Dedifferentiated amniotic fluid mesenchymal stem cell (primary cell): ENCODE measurements at regions not wholly inside any gene's neighbourhood (a gene's known extent, or its start where the extent isn't known, plus 50 kb on each side); places are given as distances from the start of the nearest gene placed in this dataset.
"Not testable (repeated sequence)": the region's sequence is repeated elsewhere in the genome, so short reads cannot be mapped to it uniquely, and the experiment has no call there.

Source experiments
- DNase-seq: peaks from one replicate; pipeline ENCODE4 v3.0.0-alpha.2; 2016; ENCODE audit errors: extremely low spot score

DNA sequence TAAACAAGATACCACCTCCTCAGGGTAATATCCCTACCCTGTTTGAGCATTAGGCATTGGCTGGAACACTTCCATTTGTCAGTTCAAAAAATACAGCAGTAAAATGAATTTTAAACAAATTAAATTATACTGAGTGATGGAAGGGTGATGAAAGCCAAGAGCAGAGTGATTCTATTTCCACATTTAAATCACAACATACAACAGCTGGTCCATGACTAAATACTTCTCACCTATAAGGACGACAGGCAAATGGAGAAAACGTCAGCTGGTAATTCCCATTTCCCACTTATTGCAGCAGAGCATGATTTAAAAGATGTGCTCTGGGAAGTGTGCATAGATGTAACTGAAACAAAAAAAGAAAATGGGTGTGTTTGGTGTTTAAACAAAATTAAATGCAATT is 543.6 kb upstream of the DAB2 start:
- no peak for DNase-seq

DNA sequence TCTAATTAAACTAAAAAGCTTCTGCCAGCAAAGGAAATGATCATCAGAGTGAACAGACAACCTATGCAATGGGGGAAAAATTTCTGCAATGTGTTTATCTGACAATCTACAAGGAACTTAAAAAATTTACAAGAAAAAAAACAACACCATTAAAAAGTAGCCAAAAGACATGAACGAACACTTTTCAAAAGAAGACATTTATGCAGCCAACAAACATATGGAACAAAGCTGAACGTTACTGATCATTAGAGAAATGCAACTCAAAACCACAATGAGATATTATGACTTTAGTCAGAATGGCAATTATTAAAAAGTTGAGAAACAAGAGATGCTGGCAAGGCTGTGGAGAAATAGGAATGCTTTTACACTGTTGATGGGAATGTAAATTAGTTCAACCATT is 530.4 kb upstream of the DAB2 start:
- DNase-seq: no peak

DNA sequence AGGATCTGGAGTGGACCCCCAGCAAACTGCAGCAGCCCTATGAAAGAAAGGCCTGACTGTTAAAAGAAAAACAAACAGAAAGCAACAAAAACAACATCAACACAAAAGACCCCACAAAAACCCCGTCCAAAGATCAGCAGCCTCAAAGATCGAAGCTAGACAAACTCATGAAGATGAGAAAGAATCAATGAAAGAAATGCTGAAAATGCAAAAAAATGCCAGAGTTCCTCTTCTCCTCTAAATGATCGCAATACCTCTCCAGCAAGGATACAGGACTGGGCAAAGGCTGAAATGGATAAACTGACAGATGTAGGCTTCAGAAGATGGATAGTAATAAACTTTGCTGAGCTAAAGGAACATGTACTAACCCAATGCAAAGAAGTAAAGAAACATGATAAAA is 526.3 kb upstream of the DAB2 start:
- no peak for DNase-seq

DNA sequence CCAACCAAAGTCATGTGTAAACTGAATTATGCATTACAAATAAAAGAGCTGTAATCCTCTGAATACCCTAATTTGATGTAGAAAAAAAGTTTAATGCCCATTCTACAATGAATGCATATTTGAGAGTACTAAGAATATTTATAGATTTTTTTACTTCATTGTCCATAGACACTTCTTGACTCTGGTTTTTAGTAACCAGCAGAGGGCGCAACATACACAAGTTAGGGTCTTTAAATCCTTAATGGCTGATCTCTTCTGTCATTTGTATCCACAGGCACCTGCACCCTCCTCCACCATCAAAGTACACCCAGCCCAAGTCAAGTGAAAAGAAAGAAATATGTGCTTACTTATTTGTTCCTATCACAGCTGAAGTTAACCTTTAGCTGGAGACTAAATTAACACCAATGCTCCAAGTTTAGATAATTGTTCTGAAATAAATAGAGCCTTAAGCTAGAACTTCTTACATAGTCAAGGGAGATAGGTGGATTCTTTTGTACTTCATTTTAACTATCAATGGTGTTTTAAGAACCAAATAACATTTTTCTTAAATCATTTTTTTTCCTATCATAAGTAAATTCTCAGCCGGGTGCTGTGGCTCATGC is 524.2 kb upstream of the DAB2 start:
- DNase-seq: peak; percentile 80

DNA sequence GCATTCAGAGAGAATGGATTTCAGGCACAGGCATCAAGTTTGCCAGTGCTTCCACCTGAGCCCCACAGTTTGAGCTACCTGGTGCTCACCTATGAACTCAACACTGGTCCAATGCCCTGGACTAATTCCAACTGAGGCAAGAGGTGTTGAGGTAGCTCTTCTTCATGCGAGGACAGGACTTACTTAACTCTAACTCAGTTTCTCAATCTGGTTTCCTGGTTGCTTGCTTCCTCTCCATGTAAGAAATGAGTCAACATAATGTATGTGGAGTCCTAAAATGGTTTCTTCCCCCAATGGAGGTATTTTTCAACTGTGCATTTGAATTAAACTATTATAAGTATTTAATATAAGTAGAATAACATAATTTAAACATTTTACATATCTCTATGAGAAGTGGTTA is 523.6 kb upstream of the DAB2 start:
- no peak for DNase-seq

DNA sequence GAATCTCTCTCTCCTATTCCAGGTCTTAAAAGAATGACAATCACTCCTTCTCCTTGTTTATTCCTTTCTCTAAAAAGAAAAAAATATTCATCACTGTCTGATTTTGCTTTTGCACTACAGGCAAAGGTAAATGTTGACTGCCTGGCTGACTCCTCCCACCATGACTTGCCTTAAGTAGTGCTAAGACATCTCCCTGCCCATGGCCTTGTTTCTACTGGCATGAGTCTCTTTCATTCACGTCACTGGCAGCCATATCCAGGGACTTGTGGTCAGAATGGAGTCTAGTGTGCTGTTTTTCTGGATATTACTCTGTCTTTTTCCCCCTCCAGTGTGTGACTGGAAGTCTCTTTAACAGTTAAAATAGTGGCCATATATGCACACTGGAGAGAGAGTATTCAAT is 522.9 kb upstream of the DAB2 start:
- DNase-seq: no peak

DNA sequence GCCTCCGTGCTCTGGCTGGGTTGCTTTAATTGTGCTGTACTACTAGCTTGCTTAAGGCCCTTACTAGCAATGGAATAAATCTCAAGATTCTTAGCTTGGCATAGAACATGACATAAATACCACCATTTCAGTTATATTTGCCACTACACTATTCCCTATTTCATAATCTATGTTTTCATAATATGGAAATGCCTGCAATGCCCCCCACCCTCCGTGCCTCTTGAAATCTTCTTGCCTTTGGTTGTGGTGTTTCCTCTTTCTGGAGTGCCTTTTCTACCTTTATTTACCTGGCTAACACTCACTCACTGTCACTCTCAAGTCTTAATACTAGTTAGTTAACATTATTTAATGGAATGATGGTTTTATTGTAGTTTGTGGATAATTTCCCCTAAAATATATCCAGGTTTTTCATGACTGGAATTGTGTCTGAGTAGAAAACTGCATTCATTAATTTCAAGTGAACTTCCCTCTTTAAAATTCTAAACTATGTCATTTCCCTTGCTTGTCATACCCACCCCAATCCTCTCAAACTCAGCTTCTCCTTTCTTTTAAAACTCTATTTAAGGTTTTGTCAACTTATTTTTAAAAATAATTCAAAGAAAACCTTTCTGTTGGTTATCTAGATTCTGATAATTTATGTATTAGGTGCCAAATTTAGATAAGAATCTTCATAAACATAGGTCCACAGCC is 521.7 kb upstream of the DAB2 start:
- no peak for DNase-seq

DNA sequence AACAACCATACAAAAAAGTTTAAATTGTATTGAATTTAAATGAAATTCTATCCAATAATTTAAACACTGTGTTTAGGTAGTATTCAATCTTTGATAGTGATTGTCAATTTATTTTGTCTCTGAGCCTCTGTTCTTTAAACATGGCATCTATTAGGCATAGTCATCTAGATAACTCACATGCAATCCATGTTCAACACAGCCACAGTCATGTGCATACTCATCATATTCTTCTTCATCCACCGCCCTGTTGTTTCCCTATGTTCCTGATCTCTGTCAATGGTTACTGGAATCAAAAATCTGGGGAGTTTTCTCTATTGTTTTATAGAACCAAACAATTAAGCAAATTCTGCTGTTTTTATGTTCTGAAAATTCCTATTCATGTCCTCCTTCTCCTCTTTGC is 521.1 kb upstream of the DAB2 start:
- DNase-seq: no peak

DNA sequence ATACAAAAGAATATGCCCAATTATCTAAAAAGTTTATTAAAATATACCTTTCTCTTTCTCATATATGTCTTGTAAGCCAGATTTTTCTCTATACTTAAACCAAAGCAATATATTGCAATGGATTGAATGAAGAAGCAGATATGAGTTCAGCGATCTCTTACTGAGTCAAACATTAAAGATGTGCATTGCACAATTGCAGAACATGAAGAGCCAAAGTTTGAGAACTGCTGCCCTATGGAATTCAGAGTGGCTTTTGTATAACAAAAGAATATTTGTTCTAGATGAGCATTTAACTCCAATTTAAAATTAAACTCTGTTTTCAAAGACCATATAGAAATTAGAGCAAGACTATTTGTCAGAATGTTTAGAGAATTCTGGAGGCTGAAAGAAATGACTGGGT is 519.0 kb upstream of the DAB2 start:
- no peak for DNase-seq

DNA sequence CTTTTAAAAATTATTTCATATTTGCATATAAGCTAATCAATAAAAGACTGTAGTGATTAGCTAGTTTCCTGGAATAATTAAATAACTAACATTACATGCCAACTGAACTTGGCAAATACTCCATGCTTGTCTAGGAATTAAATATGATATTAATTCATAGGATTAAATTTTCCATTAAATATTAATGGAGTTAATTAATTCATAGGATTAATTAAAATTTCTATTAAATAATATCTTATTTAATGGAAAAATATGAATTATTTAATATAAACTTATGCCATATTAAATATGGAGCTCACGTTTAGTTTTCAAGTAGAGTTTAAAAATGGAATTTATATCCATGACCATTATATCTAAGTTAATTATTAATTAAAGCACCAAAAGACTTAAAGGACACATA is 517.8 kb upstream of the DAB2 start:
- DNase-seq: no peak

DNA sequence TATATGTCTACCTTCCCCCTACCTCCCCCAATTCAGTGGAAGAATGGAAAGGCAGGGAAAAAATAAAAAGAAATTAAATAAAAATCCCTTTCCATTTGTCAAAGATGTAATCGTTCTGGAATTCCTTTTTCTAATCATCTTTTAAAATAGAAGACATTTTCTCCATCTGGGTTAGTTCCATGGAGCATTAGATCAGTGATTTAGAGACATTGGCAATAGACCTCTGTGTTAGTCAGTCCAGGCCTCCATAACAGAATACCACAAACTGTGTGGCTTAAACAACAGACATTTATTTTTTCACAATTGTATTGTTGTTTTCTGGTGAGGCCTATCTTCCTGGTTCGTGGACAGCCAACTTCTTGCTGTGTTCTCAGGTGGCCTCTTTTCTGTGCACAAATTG is 516.6 kb upstream of the DAB2 start:
- no peak for DNase-seq

DNA sequence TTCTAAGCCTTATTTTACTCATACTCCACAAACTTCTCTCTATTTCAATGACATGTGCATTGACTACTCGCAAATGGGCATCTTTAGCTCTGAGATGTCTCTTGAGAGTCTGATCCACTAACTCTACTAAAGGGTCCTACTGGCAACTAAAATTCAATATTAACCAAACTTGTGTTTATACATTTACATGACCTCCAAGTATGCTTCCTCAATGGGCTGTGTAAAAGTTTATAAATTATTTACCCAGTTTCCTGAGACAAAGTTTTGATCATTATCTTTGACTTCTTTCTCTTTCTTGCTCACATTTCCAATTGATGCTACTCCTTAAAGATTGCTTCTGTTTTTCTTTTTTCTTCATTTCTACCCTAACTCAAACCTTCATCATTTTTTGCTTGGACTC is 510.1 kb upstream of the DAB2 start:
- no peak for DNase-seq

DNA sequence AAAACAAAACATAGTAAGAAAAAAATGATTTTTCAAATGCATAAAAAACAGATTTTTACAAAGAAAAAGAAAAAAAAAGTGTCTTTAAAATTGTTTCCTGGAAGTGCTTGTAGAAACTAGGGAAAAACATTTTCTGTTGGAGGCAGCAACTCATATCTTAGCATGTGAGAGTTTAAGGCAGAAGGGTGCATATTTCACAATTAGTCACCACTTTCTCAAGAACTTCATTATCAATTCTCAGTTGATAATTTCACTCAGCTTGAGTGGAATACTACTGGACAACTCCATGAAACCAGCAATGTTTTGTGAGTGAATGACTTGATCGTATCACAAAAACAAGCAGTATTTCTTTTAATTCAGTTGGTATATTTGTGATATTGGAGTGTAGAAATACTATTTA is 508.3 kb upstream of the DAB2 start:
- no peak for DNase-seq

DNA sequence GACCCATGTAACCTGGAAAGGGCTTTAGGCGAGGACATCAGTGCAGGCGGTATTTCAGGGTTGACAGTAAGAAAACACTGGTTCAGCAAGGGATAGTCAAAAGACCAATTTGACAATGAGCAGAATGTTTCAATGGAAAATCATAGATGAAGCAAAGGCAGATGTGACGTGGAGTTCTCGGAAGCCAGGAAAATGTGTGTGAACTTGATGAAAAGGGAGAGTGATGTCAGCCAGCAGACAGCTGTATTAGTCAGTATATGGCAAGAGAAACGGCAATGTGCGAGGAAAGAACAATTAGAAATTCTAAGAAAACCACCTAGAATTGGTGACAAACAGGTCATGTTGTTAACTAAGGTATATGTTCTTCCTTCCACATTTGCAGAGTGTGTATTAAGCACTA is 503.9 kb upstream of the DAB2 start:
- DNase-seq: no peak

DNA sequence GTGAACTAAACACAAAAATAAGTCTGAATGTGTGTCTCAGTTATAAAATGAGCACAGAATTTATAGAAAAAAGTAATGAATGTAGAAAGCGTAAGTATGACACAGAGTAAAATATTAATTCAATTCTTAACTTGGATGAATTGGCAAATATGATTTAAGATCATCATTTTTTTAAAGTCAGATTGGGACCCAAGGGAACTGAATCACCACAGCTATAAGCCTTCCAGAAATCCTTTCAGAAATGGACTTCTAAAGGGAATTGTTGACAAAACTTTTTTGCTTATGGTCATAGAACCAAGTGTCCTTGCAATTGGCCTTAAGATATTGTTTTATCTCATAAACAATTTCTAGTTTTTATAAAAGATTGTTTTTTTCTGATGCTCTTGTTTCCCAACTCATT is 495.1 kb upstream of the DAB2 start:
- DNase-seq: no peak

DNA sequence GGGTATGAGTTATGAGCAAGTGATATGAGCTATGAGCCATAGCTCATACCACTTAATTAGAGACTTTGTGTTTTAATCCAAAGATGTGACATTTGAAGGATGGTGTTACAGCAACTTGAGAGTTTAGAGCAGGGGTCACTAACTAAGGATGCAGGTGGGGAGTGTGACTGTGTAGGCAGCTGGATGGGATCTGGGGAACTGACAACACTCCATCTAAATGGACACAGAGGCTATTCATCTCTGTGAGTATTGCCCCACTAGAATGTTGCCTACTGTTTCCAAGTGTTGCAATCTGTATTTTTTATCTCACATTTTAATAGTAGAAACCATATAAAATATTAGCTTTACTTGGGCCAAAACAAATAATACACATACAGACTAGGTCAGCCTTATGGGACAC is 488.1 kb upstream of the DAB2 start:
- DNase-seq: no peak

DNA sequence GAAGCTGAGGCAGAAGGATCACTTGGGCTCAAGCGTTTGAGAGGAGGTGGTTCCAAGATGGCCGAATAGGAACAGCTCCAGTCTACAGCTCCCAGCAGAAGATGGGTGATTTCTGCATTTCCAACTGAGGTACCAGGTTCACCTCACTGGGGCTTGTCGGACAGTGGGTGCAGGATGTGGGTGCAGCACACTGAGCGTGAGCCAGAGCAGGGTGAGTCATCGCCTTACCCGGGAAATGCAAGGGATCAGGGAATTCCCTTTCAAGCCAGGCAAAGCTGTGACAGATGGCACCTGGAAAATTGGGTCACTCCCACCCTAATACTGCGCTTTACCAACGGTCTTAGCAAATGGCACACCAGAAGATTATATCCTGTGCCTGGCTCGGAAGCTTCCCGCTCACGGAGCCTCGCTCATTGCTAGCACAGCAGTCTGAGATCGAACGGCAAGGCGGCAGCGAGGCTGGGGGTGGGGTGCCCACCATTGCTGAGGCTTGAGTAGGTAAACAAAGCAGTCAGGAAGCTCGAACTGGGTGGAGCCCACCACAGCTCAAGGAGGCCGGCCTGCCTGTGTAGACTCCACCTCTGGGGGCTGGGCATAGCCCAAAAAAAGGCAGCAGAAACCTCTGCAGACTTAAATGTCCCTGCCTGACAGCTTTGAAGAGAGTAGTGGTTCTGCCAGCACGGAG is 482.6 kb upstream of the DAB2 start:
- not testable (repeated sequence) for DNase-seq

DNA sequence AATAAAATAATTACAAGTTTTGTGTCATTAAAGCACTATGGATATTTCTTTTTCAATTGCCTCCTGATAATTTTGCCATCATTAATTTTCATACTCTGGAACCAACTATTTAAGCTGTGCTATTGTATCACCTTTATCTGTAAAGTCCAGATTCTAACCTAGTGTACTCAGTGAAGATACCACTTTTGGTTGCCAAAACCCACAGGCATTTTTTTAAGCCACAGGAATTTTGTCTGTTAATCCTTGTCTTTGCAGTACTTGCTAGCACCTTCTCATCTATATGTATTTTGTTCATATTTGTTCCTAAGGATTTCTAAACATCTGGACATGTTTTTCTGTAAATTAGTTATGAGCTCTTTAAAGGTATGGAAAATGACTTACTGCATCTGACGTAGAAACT is 481.4 kb upstream of the DAB2 start:
- no peak for DNase-seq

DNA sequence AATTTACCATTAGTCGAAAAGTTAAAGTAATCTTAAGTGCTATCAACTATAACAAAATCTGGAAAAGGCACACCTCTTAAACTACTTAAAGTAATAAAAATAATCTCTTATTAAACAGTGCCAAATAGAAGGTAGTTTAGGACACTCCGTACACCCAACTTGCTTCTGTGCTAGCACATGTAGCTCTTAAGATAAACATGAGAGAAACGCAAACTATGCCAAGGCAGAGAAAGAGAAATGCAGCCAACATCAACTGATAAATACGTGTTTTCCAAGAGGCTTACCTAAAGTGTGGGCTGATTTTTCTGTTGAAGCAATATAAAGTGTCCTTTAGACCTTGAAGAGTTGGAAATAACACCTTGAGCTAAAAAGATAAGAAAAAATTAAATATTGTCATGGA is 480.6 kb upstream of the DAB2 start:
- DNase-seq: no peak

DNA sequence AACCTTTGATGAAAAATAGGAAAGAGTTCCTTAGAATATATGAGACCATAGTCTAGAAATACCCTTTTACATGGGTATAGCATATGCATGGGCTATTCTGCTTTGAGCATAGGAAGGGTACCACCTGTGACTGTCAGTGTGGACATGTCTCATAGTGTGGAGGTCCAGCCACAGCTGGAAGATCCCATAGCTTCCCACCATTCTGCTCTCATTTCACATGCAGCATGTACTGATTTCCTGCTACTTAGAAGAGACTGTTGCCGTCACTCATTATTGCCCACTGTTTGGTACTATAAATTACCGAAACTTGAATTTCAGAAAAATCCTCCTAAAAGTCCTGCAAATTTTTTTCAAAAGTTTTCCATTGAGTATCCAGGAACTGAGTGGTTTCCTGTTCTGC is 477.8 kb upstream of the DAB2 start:
- DNase-seq: no peak

DNA sequence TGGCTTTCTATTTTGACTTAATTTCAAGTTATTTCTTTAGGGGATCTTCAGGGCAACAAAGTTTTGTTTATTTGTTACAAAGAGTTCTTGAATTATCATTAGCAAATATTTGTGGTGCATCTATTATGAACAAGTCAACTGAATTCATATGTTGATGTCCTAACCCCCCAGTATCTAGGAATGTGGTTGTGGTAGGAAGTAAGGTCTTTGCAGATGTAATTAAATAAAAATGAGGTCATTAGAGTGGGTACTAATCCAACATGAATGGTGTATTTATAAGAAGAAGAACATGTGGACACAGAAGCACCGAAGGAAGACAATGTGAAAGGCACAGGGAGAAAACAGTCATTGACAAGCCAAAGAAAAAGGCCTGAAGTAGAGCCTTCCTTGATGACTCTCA is 474.0 kb upstream of the DAB2 start:
- no peak for DNase-seq

DNA sequence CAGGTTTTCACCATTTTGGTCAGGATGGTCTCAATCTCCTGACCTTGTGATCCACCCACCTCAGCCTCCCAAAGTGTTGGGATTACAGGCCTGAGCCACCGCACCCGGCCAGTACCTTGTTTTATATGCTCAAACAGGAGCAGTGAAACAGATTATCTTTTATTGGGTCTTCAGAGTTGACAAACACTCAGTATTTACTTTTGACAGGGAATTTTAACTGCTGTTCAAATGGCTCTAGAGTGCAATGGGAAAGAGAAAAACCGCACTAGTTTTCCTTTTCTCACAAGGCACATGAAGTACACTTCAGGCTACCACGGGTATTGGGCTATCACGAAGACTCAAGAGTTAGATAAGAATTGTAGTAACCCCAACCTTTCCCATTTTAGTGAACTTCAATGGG is 471.9 kb upstream of the DAB2 start:
- no peak for DNase-seq

DNA sequence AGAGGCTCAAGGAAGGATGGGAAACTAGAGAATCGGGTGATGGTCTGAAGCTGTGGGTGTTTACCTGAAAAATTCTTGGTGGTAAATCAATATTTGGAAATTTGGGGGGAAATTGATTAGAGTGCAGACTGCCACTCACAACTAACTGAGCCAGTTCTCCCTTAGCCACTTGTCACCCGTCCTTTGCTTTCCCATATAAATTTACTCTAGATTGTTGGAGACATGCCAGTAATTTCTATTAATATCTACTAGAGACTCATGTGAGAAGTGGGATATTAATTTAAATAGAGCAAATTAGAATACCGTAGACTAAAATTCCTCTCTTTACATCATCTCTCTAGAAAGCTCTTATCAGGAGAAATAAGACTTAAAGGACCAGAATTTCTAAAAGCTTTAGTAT is 471.3 kb upstream of the DAB2 start:
- no peak for DNase-seq

DNA sequence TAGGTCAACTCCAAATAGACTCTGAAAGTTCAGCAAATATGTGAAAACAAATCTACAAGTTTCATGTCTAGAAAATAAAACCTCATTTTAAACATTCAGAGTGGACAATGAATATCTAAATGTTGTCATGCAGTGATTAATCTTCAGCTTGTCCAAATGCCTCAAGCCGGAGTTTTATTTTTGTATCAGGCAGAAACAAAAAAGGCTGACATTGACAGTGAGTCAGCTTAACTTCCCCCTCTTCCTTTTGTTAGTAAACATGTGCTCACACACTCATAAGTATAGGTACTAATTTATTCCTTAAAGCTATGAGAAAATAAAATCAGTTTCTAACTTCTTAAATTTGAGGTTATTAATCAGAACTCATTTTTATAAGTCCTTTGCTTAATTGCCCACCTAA is 467.9 kb upstream of the DAB2 start:
- DNase-seq: no peak
